ENCODE measurements at regions not wholly inside any gene's neighbourhood (a gene's known extent, or its start where the extent isn't known, plus 50 kb on each side); places are given as distances from the start of the nearest gene placed in this dataset.
A peak's percentile ranks its signal among the peaks of the same experiment; 100 is the strongest.

DNA sequence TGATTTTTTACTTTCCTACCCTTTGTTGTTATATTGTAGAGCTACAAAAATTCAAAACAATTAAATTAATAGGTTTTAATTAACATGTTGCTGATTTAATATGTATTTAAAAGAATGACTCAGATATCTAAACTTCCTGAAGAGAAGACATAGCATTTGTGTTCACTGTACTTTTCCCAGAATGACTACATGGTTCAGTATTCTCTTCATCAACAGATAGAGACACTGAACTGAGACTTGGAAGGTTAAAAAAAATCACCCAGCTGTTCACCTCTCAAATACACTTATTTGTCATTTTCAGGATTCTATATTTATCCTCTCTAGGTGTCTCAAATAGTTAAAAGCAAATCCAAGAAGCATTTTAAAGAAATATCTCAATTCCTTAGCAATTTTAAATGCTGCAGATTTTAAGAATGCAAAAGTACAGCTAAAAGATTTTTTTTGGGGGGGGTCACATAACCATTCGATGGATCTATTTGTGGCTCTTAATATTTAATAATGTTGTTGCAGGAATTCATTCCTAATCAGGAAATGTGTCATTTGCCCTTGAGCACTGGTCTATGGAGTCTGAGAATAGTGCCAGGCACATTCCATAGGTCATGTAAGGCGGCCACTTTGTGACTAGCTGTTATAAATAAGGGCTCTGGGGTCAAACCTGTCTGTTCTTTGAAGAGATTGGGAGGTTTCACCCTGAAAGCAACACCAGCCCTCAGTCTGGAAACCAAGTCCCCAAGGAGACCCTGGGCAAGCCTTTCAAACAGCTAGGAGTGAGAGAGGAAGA lies 463.1 kb downstream of the NR2F1-AS1 start:
- Histone ChIP-seq H3K36me3 (no peaks in the 10 kb centered on the region), H3K27me3 (no peaks in the 10 kb centered on the region), H3K9me3 (no peaks in the 10 kb centered on the region), H3K4me1 (peaks cover 0 to 8% (median 0%) of the 10 kb centered on the region in 9 donors), H3K4me3 (no peak overlapping the region), H3K27ac (no peak overlapping the region)
- TF ChIP-seq, protein P1, sequence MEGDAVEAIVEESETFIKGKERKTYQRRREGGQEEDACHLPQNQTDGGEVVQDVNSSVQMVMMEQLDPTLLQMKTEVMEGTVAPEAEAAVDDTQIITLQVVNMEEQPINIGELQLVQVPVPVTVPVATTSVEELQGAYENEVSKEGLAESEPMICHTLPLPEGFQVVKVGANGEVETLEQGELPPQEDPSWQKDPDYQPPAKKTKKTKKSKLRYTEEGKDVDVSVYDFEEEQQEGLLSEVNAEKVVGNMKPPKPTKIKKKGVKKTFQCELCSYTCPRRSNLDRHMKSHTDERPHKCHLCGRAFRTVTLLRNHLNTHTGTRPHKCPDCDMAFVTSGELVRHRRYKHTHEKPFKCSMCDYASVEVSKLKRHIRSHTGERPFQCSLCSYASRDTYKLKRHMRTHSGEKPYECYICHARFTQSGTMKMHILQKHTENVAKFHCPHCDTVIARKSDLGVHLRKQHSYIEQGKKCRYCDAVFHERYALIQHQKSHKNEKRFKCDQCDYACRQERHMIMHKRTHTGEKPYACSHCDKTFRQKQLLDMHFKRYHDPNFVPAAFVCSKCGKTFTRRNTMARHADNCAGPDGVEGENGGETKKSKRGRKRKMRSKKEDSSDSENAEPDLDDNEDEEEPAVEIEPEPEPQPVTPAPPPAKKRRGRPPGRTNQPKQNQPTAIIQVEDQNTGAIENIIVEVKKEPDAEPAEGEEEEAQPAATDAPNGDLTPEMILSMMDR (IDR thresholded peaks at IDR 0.05) = no peak
- no peak for DNase-seq
- ATAC-seq = peak in 2 of 8 donors; percentile 49
- 34 to 41% methylated on average over 2 of the region's 2 CpGs for WGBS, 2 donors
- intact Hi-C loops (cut with DNase I) = no loop called here

DNA sequence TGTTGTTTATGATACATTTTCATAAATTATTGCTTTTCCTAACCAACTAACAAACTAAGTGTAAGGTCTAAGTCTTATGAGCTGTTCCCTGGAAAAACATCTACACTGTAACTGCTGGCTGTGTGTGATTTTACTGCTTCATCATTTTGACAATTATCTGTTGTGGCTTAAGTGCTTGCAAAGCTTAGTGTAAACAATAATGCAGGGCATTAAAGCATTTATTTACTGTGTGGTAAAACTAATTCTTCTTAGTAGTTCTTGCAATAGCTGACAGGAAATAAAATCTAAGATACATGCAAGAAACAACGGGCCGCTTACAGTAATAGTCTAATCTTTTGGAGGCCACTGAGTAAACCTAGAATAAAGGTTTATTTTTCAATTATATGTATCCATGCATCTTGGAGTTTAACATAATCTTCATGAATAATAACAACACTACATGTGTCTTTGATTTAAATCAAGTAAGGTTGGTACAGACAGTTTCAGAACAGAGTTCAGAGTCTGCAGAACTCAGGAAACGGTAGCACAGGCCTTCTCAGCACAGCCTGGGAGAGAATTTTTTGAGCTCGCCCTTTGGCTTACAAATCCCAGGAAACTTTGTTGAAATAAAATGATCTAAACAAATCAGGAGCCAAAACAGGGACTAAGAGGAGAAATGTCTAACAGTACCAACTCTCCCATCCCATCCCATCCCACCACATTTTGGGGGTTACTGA lies 473.1 kb downstream of the NR2F1-AS1 start:
- Histone ChIP-seq H3K27me3 (no peaks in the 10 kb centered on the region), H3K4me1 (no peaks in the 10 kb centered on the region), H3K27ac (no peak overlapping the region), H3K4me3 (no peak overlapping the region), H3K36me3 (no peaks in the 10 kb centered on the region), H3K9me3 (no peaks in the 10 kb centered on the region)
- ATAC-seq = no peak
- intact Hi-C loops (cut with DNase I) = no loop called here
- no peak for DNase-seq
- WGBS, 2 donors = 65 to 77% methylated on average over 4 of the region's 4 CpGs
- TF ChIP-seq, protein P1 (IDR thresholded peaks at IDR 0.05) = no peak

DNA sequence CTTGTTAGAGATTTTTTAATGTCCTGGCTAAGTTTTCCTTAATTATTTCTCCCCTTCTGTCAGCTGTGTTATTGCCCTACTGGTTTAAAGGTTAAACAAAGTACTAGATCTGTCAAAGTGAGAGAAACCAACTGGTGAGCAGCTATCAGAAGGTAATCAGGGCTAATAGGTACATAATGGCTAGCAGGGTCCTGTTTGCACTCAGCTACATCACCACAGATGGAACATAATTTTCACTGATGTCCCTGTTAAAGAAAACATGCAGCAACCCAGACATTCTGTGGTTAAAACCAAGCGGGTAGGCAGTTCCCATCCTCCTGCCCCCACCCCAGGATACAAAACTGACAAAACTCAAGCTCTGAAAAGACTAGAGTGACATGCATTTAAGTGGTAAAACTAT lies 473.9 kb downstream of the NR2F1-AS1 start:
- intact Hi-C loops (cut with DNase I) = no loop called here

DNA sequence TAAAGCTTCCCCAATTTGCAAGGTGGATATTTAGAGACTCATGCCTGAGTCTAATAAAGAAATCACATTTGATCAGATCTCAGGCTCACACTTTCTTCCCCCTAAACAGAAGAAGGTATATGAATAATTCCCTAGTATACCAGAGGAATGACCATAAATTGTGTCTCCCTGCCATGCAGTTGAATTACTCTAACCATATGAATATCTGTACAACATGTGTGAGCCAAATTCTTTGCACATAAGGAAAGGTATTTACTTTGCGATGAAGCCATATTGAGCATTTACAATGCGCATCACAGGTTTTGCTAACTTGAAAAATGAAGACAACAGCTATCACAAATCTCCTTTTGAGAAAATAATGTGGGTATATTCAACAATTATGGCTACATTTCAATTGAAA lies 479.4 kb downstream of the NR2F1-AS1 start:
- Histone ChIP-seq H3K27ac (no peak overlapping the region), H3K36me3 (no peaks in the 10 kb centered on the region), H3K27me3 (no peaks in the 10 kb centered on the region), H3K9me3 (peaks cover 0 to 10% (median 0%) of the 10 kb centered on the region in 11 donors), H3K4me1 (peaks cover 0 to 5% (median 0%) of the 10 kb centered on the region in 9 donors), H3K4me3 (no peak overlapping the region)
- intact Hi-C loops (cut with DNase I) = no loop called here
- ATAC-seq (no peak), DNase-seq (no peak)
- WGBS, 2 donors = 98 to 99% methylated on average over 2 of the region's 2 CpGs
- TF ChIP-seq, protein P1 (IDR thresholded peaks at IDR 0.05) = no peak

More for the DNA sequence above, 473.9 kb downstream of the NR2F1-AS1 start:
- 54 to 69% methylated on average over 1 of the region's 1 CpG for WGBS, 2 donors
- no peak overlapping the region for H3K27ac ChIP-seq
- TF ChIP-seq, protein P1 (IDR thresholded peaks at IDR 0.05) = no peak
- no peak overlapping the region for H3K4me3 ChIP-seq
- no peaks in the 10 kb centered on the region for H3K36me3 ChIP-seq
- no peaks in the 10 kb centered on the region for H3K4me1 ChIP-seq
- H3K27me3 ChIP-seq = no peaks in the 10 kb centered on the region
- ATAC-seq = no peak
- H3K9me3 ChIP-seq = no peaks in the 10 kb centered on the region
- DNase-seq = no peak

All from heart right ventricle (tissue), 16 donors.